ENCODE measurements at regions not wholly inside any gene's neighbourhood (a gene's known extent, or its start where the extent isn't known, plus 50 kb on each side); places are given as distances from the start of the nearest gene placed in this dataset.
"Not testable (repeated sequence)": the region's sequence is repeated elsewhere in the genome, so short reads cannot be mapped to it uniquely, and the experiment has no call there.

DNA sequence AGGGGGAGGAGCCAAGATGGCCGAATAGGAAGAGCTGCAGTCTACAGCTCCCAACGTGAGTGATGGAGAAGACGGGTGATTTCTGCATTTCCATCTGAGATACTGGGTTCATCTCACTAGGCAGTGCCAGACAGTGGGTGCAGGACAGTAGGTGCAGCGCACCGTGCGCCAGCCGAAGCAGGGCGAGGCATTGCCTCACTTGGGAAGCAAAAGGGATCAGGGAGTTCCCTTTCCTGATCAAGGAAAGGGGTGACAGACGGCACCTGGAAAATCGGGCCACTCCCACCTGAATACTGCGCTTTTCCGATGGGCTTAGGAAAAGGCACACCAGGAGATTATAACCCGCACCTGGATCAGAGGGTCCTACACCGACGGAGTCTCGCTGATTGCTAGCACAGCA is 121.1 kb upstream of the SESTD1 start:
- intact Hi-C loops (cut with DNase I; ENCODE audit: low total_unique reads); DNase-seq; H3K27me3 ChIP-seq; H3K27ac ChIP-seq; H3K36me3 ChIP-seq; H3K9me3 ChIP-seq; H3K4me3 ChIP-seq; H3K4me1 ChIP-seq: not testable (repeated sequence)

- H3K27ac ChIP-seq = no peak overlapping the region
- H3K9me3 ChIP-seq = no peaks in the 10 kb centered on the region
- H3K4me1 ChIP-seq = no peaks in the 10 kb centered on the region
- TF ChIP-seq POLR2A (IDR thresholded peaks at IDR 0.05) (no peak), CTCF (IDR thresholded peaks at IDR 0.05) (no peak)
- no peaks in the 10 kb centered on the region for H3K27me3 ChIP-seq
- no peak overlapping the region for H3K4me3 ChIP-seq
- H3K36me3 ChIP-seq = no peaks in the 10 kb centered on the region
- no peak for DNase-seq
- intact Hi-C loops (cut with DNase I; ENCODE audit: low total_unique reads) = no loop called here
Measured at GRCh38 chr2:179383975-179384374, 119.3 kb upstream of the SESTD1 start.

DNA sequence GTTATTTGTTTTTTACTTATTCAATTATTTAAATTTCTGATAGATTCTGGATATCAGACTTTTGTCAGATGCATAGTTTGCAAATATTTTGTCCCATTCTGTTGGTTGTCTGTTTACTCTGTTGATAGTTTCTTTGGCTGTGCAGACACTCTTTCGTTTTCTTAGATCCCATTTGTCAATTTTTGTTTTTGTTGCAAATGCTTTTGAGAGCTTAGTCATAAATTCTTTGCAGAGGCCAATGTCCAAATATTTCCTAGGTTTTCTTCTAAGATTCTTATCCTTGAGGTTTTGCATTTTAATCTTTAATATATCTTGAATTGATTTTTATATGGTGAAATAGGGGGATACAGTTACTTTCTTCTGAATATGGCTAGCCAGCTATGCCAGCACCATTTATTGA is 112.7 kb upstream of the SESTD1 start:
- TF ChIP-seq CTCF (IDR thresholded peaks at IDR 0.05) (no peak), POLR2A (IDR thresholded peaks at IDR 0.05) (no peak)
- no peaks in the 10 kb centered on the region for H3K27me3 ChIP-seq
- intact Hi-C loops (cut with DNase I; ENCODE audit: low total_unique reads) = no loop called here
- no peaks in the 10 kb centered on the region for H3K4me1 ChIP-seq
- H3K9me3 ChIP-seq = no peaks in the 10 kb centered on the region
- H3K36me3 ChIP-seq = no peaks in the 10 kb centered on the region
- H3K4me3 ChIP-seq = no peak overlapping the region
- no peak for DNase-seq
- no peak overlapping the region for H3K27ac ChIP-seq

DNA sequence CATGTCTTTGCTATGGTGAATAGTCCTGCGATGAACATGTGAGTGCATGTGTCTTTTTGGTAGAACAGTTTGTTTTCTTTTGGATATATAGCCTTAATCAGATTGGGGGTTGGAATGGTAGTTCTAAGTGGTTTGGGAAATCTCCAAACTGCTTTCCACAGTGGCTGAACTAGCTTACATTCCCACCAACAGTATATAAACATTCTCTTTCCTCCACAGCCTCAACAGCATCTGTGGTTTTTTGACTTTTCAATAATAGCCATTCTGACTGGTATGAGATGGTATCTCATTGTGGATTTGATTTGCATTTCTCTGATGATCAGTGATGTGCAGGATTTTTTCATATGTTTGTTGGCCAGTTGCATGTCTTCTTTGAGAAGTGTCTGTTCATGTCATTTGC is 112.2 kb upstream of the SESTD1 start:
- H3K9me3 ChIP-seq = no peaks in the 10 kb centered on the region
- H3K27me3 ChIP-seq = no peaks in the 10 kb centered on the region
- TF ChIP-seq POLR2A (IDR thresholded peaks at IDR 0.05) = no peak
- no peak for TF ChIP-seq CTCF (IDR thresholded peaks at IDR 0.05)
- no peak for DNase-seq
- H3K36me3 ChIP-seq = no peaks in the 10 kb centered on the region
- intact Hi-C loops (cut with DNase I; ENCODE audit: low total_unique reads) = no loop called here
- no peaks in the 10 kb centered on the region for H3K4me1 ChIP-seq
- no peak overlapping the region for H3K4me3 ChIP-seq
- H3K27ac ChIP-seq = no peak overlapping the region

DNA sequence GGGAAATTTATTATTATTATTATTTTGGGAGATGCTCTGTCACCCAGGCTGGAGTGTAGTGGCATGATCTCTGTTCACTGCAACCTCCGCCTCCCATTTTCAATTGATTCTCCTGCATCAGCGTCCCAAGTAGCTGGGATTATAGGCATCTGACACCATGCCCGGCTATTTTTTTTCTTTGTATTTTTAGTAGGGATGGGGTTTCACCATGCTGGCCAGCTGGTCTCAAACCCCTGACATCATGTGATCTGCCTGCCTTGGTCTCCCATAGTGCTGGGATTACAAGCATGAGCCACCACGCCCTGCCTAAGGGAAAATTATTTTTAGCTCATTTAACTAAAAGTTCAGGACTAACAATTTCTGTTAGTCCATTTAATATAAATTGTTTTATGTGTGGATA is 109.2 kb upstream of the SESTD1 start:
- DNase-seq = no peak
- no peaks in the 10 kb centered on the region for H3K27me3 ChIP-seq
- H3K36me3 ChIP-seq = no peaks in the 10 kb centered on the region
- no peak overlapping the region for H3K4me3 ChIP-seq
- intact Hi-C loops (cut with DNase I; ENCODE audit: low total_unique reads) = no loop called here
- H3K9me3 ChIP-seq = no peaks in the 10 kb centered on the region
- H3K27ac ChIP-seq = no peak overlapping the region
- no peak for TF ChIP-seq CTCF (IDR thresholded peaks at IDR 0.05)
- TF ChIP-seq POLR2A (IDR thresholded peaks at IDR 0.05) = no peak
- no peaks in the 10 kb centered on the region for H3K4me1 ChIP-seq

GRCh38 chr2:179365561-179365960 is 100.9 kb upstream of the SESTD1 start:
- H3K4me1 ChIP-seq; H3K4me3 ChIP-seq; DNase-seq; H3K36me3 ChIP-seq; H3K9me3 ChIP-seq; intact Hi-C loops (cut with DNase I; ENCODE audit: low total_unique reads); H3K27me3 ChIP-seq; H3K27ac ChIP-seq: not testable (repeated sequence)
